OCI-LY1 (cell line): ENCODE measurements at regions not wholly inside any gene's neighbourhood (a gene's known extent, or its start where the extent isn't known, plus 50 kb on each side); places are given as distances from the start of the nearest gene placed in this dataset.

ENCODE experiments used
- CTCF ChIP-seq: fragments of 200-600 bp; sonication (generic), shearing (Covaris generic); IDR thresholded peaks from 2 replicates; pipeline ENCODE4 v1.5.1; 2017; ENCODE audit warnings: mild to moderate bottlenecking, antibody characterized with exemption, low read length, moderate library complexity, mixed read lengths
- EZH2 ChIP-seq: fragments of 200-600 bp; sonication (generic), shearing (Covaris generic); IDR thresholded peaks from 2 replicates; pipeline ENCODE4 v1.8.0; 2017; ENCODE audit warnings: borderline replicate concordance, mixed run types, mild to moderate bottlenecking, antibody characterized with exemption, low read length, moderate library complexity, mixed read lengths

- TF ChIP-seq CTCF, result no peak
- TF ChIP-seq EZH2, result no peak
Measured at GRCh38 chr11:21930408-21930807, 262.5 kb upstream of the ANO5 start.
